ENCODE measurements at regions not wholly inside any gene's neighbourhood (a gene's known extent, or its start where the extent isn't known, plus 50 kb on each side); places are given as distances from the start of the nearest gene placed in this dataset.

DNA sequence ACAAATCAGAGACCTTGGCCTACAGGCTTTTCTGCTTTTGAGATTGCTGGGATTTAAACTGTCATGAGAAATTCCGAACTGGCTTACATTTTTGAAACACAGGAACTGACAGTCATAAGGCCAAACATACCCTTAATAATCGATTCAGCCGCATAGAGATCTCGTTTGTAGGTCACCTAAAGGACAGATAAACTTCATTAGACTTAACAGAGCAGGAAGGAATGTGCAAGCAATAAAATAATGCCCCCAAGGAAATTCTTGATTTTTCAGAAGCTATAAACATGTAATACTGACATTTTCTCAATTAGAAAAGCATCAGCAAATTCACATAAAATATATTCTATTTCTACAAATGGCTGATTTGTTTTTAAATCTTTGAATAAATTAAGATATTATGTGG, 120.0 kb downstream of the CRPPA start:
- no peak for DNase-seq
- no peak for TF ChIP-seq POLR2A (IDR thresholded peaks at IDR 0.05; ENCODE audit: low read length)
- TF ChIP-seq GATA1 (IDR thresholded peaks at IDR 0.05; ENCODE audit: low read depth, low read length) = no peak

GRCh38 chr7:16300361-16300895, 120.9 kb downstream of the CRPPA start:
- TF ChIP-seq GATA1 (IDR thresholded peaks at IDR 0.05; ENCODE audit: low read depth, low read length) (no peak), POLR2A (IDR thresholded peaks at IDR 0.05; ENCODE audit: low read length) (no peak)
- no peak for DNase-seq

GRCh38 chr7:16299853-16300252, 121.5 kb downstream of the CRPPA start:
- TF ChIP-seq POLR2A (IDR thresholded peaks at IDR 0.05; ENCODE audit: low read length) = no peak
- no peak for TF ChIP-seq GATA1 (IDR thresholded peaks at IDR 0.05; ENCODE audit: low read depth, low read length)
- DNase-seq = no peak

DNA sequence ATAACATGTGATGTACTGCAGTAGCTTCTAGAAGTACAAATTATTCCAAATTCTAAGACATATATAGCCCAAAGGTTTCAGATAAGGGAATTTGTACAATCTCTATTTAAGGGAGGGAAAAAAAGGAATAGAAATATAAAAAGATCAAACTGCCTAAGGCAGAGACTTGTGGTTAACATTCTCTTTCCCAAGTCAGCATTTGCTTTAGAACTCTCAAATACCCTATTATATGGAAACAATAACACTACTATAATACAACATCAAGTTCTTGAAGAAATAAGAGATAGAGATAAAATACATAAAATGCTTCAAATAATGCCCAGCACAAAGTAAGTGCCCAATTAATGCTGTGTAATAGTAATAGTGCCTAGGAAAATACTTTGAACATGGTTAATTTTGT, 123.1 kb downstream of the CRPPA start:
- no peak for TF ChIP-seq POLR2A (IDR thresholded peaks at IDR 0.05; ENCODE audit: low read length)
- TF ChIP-seq GATA1 (IDR thresholded peaks at IDR 0.05; ENCODE audit: low read depth, low read length) = no peak
- no peak for DNase-seq

DNA sequence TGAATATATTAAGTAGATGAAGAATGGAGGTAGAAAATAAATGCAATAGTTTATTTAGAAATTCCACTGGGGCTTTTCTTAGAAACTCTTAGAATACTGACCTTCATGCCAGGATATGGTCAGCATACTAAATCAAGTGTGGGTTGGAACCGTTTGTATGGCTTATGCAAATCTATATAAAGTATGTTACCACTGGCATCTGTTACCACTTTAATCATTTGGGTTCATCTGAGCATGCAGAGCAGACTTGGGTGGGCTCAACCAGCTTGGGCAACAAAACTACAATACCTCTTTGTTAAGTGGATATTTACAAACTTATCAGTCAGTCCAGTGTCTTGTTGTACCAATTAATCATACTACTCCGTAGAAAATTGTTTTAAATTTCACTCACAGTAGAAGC, 125.8 kb downstream of the CRPPA start:
- TF ChIP-seq POLR2A (IDR thresholded peaks at IDR 0.05; ENCODE audit: low read length) = no peak
- no peak for TF ChIP-seq GATA1 (IDR thresholded peaks at IDR 0.05; ENCODE audit: low read depth, low read length)
- DNase-seq = no peak

GRCh38 chr7:16293669-16294425, 127.5 kb downstream of the CRPPA start:
- TF ChIP-seq GATA1 (IDR thresholded peaks at IDR 0.05; ENCODE audit: low read depth, low read length) = no peak
- TF ChIP-seq POLR2A (IDR thresholded peaks at IDR 0.05; ENCODE audit: low read length) = no peak
- no peak for DNase-seq

DNA sequence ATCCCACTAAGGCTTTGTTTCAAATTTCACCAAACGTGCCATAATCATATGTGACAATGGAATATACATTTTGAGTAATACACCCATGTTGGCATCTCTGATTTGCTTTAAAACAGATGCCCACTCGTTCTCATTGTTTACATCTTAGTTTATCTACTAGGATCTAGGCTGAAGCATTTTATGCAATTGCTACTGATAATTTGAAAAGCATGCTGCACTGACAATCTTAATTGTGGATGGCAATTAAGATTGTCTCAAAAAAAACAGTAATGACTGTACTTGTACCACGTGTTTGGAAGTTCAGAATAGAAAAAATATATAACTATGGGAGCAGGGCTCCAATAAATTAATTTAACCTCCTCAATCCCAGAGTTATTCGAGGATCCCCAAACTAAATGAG, 136.8 kb downstream of the CRPPA start:
- no peak for DNase-seq
- TF ChIP-seq POLR2A (IDR thresholded peaks at IDR 0.05; ENCODE audit: low read length) (no peak), GATA1 (IDR thresholded peaks at IDR 0.05; ENCODE audit: low read depth, low read length) (no peak)

DNA sequence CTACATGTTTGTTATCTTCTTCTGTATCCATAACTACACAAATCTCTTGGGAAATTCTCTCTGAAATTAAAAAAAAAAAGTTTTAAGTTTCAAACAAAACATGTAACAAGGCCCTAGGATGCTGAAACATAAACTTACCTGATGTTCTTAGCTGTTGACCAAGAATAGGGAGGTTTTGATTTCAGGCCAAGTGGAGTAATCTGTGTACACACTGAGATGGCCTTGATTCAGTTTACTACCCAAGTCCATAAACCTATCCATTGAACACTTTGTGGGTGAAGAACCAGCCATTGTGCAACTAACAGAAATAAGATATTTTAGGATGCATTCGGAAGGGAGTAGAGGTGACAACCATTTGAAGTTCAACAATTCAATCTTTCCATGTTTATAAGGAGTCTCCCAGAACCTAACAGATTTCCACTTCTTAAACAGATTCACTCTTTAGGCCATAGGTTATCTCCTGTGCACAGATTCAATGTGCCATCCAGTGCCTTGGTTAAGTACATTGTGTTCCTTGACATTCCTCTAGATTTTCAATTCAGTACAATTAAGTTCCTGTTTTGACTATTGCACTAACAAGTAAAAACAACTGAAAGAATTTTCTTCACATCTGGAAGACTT, 143.1 kb downstream of the CRPPA start:
- DNase-seq = no peak
- no peak for TF ChIP-seq GATA1 (IDR thresholded peaks at IDR 0.05; ENCODE audit: low read depth, low read length)
- TF ChIP-seq POLR2A (IDR thresholded peaks at IDR 0.05; ENCODE audit: low read length) = no peak

DNA sequence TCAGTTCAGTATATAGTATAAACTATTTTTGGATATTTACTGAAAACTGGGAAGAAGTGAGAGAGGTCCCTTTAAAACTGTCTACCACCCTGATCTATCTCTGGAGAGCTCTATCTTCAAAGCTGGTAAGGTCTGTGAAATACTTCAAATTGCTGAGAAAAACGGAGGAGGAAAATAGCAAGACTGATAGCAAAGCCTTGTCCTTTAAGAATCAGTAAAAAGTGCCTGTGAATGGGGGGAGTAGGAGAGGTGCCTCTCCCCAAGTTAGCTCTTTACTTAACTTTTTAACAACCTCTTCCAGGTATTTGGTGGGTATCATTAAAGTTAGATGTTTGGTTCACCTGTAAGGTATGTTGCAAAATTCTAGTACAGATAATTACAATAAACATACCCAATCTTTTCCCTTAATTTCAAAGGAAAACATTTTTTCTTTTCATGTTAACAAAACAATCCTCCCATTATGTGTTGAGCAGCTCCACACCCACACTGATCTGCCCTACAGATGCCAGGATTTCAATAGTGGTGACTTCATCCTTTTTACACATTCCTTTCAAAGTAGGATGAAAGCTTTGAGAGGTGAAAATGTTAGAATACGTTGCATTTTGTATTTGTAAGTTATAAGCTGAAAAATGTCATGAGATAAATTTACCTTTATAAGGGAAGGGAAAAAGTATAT, 149.2 kb downstream of the CRPPA start:
- TF ChIP-seq GATA1 (IDR thresholded peaks at IDR 0.05; ENCODE audit: low read depth, low read length) (no peak), POLR2A (IDR thresholded peaks at IDR 0.05; ENCODE audit: low read length) (no peak)
- no peak for DNase-seq

DNA sequence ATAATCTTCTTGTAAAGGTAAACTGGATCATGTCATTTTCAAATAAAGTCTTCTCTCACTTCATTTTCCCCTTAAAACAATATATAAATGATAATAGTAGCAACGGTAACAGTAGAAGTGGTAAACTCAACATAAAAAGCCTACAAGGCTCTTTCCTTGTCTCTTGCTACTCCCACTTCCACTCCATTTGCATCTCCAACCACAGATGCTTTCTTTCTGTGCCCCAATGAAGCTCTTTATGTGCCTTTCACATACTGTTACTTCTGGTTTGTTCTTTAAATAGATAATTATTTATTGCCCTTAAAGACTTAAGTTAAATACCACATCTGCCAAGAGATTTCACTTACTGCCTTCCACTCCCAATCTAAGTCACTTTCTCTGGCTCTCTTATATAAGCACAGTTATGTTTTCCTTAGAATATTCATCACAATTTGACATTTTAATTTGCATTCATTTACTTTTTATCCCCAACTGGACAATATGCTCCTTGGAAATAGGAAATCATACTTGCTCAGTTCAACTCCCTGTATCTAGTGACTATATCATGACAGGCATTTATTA, 149.9 kb downstream of the CRPPA start:
- no peak for DNase-seq
- TF ChIP-seq GATA1 (IDR thresholded peaks at IDR 0.05; ENCODE audit: low read depth, low read length) = no peak

DNA sequence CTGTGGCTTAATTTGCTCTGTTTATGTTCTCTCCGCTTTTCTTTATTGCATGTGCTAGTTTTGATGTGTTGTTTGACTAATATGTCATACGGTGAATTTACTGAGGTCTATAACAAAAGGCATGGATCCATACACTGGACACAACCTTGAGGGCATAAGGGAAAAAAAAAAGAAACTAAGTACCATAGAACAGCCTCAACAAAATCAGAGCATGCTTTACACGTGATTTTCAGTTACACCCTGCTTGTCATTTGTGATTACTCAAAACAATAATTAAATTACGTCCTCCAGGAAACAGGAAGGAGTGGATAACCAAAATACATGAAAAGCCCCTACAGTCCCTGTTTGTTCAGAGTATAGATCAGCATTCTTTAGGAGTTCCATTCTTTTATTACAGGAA, 150.5 kb downstream of the CRPPA start:
- no peak for TF ChIP-seq POLR2A (IDR thresholded peaks at IDR 0.05; ENCODE audit: low read length)
- TF ChIP-seq GATA1 (IDR thresholded peaks at IDR 0.05; ENCODE audit: low read depth, low read length) = no peak
- no peak for DNase-seq

DNA sequence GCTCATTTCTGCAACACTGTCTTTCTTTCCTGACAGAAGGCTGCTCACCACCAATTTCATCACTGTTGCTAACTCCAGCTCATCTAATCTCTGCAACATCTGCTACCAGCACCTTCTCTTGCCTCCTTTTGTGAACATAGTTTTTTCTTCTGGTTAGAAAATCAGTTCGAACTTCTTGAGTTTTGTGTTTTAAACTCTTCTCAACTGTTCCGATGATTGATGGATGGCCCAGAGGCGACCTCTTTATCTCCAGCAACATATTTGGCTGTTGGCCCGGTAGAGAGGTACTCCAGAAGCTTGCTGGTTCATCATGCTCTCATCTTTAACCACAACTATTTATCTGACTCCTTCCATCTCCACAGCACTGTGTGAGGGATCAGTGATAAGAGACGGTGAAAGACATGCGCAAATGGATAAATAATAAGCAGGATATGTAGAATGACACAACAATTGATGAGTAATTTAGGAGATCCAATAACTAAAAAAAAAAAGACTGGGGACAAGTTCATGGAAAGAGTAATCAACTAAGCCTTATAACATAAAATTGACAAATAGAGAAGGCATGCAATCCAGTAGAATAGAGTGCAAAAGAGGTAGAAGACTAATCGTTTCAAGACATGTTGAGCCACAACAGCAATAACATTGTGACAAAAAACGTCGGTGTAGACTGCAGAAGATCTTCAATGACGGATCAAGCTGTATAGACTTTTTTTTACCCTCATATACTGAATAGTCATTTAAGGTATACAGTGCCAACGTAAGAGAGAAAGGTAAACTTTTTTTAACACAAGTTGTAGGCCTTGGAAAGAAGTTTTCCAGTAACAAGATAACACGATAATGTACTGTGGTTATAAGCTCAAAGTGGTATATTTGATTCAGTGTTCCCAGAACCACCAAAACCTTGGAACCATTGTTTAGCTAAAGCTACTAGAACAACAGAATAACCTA, 152.2 kb downstream of the CRPPA start:
- peak; percentile 88 for TF ChIP-seq GATA1 (IDR thresholded peaks at IDR 0.05; ENCODE audit: low read depth, low read length)
- TF ChIP-seq POLR2A (IDR thresholded peaks at IDR 0.05; ENCODE audit: low read length) = no peak
- DNase-seq = peak; percentile 87 to 98
